ENCODE measurements at regions not wholly inside any gene's neighbourhood (a gene's known extent, or its start where the extent isn't known, plus 50 kb on each side); places are given as distances from the start of the nearest gene placed in this dataset.
A peak's percentile ranks its signal among the peaks of the same experiment; 100 is the strongest.

GRCh38 chr2:118227698-118228508 lies 139.6 kb downstream of the INSIG2 start:
- no peak for TF ChIP-seq POLR2A (IDR thresholded peaks at IDR 0.05; ENCODE audit: low read depth, low read length)
- FAIRE-seq (no peak), DNase-seq (ENCODE audit: insufficient read length, low spot score) (no peak)

- FAIRE-seq (no peak), DNase-seq (ENCODE audit: insufficient read length, low spot score) (no peak)
- no peak for TF ChIP-seq POLR2A (IDR thresholded peaks at IDR 0.05; ENCODE audit: low read depth, low read length)
Measured at GRCh38 chr2:118225666-118226065, 137.4 kb downstream of the INSIG2 start.

GRCh38 chr2:118224895-118225311 lies 136.6 kb downstream of the INSIG2 start:
- TF ChIP-seq POLR2A (IDR thresholded peaks at IDR 0.05; ENCODE audit: low read depth, low read length), result no peak
- FAIRE-seq (no peak), DNase-seq (ENCODE audit: insufficient read length, low spot score) (no peak)

GRCh38 chr2:118223992-118224894 lies 136.0 kb downstream of the INSIG2 start:
- TF ChIP-seq POLR2A (IDR thresholded peaks at IDR 0.05; ENCODE audit: low read depth, low read length), result no peak
- DNase-seq (ENCODE audit: insufficient read length, low spot score), result no peak
- FAIRE-seq, result no peak

- DNase-seq (ENCODE audit: insufficient read length, low spot score), result no peak
- no peak for TF ChIP-seq POLR2A (IDR thresholded peaks at IDR 0.05; ENCODE audit: low read depth, low read length)
- FAIRE-seq, result no peak
Measured at GRCh38 chr2:118223511-118223991, 135.3 kb downstream of the INSIG2 start.

- FAIRE-seq (no peak), DNase-seq (ENCODE audit: insufficient read length, low spot score) (no peak)
- TF ChIP-seq POLR2A (IDR thresholded peaks at IDR 0.05; ENCODE audit: low read depth, low read length), result no peak
Measured at GRCh38 chr2:118222672-118223421, 134.6 kb downstream of the INSIG2 start.

- DNase-seq (ENCODE audit: insufficient read length, low spot score) (no peak), FAIRE-seq (no peak)
- TF ChIP-seq POLR2A (IDR thresholded peaks at IDR 0.05; ENCODE audit: low read depth, low read length), result no peak
Measured at GRCh38 chr2:118222273-118222594, 134.0 kb downstream of the INSIG2 start.

GRCh38 chr2:118221536-118222272 lies 133.4 kb downstream of the INSIG2 start:
- peak; percentile 76 for FAIRE-seq
- no peak for TF ChIP-seq POLR2A (IDR thresholded peaks at IDR 0.05; ENCODE audit: low read depth, low read length)
- peak; percentile 56 for DNase-seq (ENCODE audit: insufficient read length, low spot score)

- FAIRE-seq (no peak), DNase-seq (ENCODE audit: insufficient read length, low spot score) (no peak)
- no peak for TF ChIP-seq POLR2A (IDR thresholded peaks at IDR 0.05; ENCODE audit: low read depth, low read length)
Measured at GRCh38 chr2:118219611-118220010, 131.3 kb downstream of the INSIG2 start.

GRCh38 chr2:118216224-118216623 lies 128.0 kb downstream of the INSIG2 start:
- FAIRE-seq (no peak), DNase-seq (ENCODE audit: insufficient read length, low spot score) (no peak)
- no peak for TF ChIP-seq POLR2A (IDR thresholded peaks at IDR 0.05; ENCODE audit: low read depth, low read length)

- TF ChIP-seq POLR2A (IDR thresholded peaks at IDR 0.05; ENCODE audit: low read depth, low read length), result no peak
- no peak for DNase-seq (ENCODE audit: insufficient read length, low spot score)
- FAIRE-seq, result no peak
Measured at GRCh38 chr2:118209727-118210126, 121.5 kb downstream of the INSIG2 start.

GRCh38 chr2:118207889-118208288 lies 119.6 kb downstream of the INSIG2 start:
- no peak for FAIRE-seq
- no peak for TF ChIP-seq POLR2A (IDR thresholded peaks at IDR 0.05; ENCODE audit: low read depth, low read length)
- DNase-seq (ENCODE audit: insufficient read length, low spot score), result no peak

GRCh38 chr2:118202707-118203303 lies 114.5 kb downstream of the INSIG2 start:
- no peak for TF ChIP-seq POLR2A (IDR thresholded peaks at IDR 0.05; ENCODE audit: low read depth, low read length)
- DNase-seq (ENCODE audit: insufficient read length, low spot score) (peak; percentile 30), FAIRE-seq (no peak)

Measured in H54 (cell line).